HCT116 (cell line): ENCODE measurements at regions not wholly inside any gene's neighbourhood (a gene's known extent, or its start where the extent isn't known, plus 50 kb on each side); places are given as distances from the start of the nearest gene placed in this dataset.

Source experiments
- ATAC-seq: fragments of 200-7000 bp; cut with Tn5 transposase; 2 replicates; pipeline ENCODE4 v1.9.1; 2020; ENCODE audit warnings: mild to moderate bottlenecking, moderate library complexity
- BruUV-seq: library from RNA; stranded (reverse); fragments of 400-500 nt; replicated peaks from 2 replicates; lab custom pipeline; 2021; lab: Mats Ljungman, UMichigan
- CTCF ChIA-PET: fragments of 300-600 bp; sonication (Branson Sonifier 250); formaldehyde crosslinking; loops from one replicate; lab custom pipeline; 2021; ENCODE audit warnings: antibody characterized with exemption; lab: Charles Lee
- POLR2A ChIA-PET: fragments of 300-600, 350-600 bp; sonication (Branson Sonifier 250); formaldehyde crosslinking; loops from one replicate; lab custom pipeline; 2021; ENCODE audit warnings: antibody characterized with exemption; lab: Charles Lee
- RAD21 ChIA-PET, 2 experiments: fragments of 300-600 bp; sonication (Branson Sonifier 250); formaldehyde crosslinking; loops; one replicate each; lab custom pipeline; 2023; ENCODE audit warnings: low total read pairs in 2 of 2; ENCODE audit not compliant: uncharacterized antibody in 2 of 2, unreplicated experiment in 2 of 2, low non-redundant PET in 1 of 2; lab: Charles Lee
- DNase-seq: peaks from one replicate; pipeline ENCODE4 v3.0.0-alpha.2; 2010; ENCODE audit warnings: low read depth, low spot score
- H2AFZ ChIP-seq: fragments of 200-600 bp; shearing (Covaris generic), sonication (generic); 2 replicates; pipeline ENCODE4 v1.6.1; 2017; ENCODE audit warnings: low read depth, mixed run types, mixed read lengths, antibody characterized with exemption, low read length; ENCODE audit not compliant: poor library complexity, severe bottlenecking
- H3K27ac ChIP-seq: 2 replicates; pipeline ENCODE4 v1.5.1; 2012; ENCODE audit warnings: low read depth, low read length
- H3K27me3 ChIP-seq: fragments of 200-600 bp; sonication (generic); 2 replicates; pipeline ENCODE4 v1.6.1; 2016; ENCODE audit warnings: mixed run types, low read length, mixed read lengths; ENCODE audit not compliant: insufficient read depth
- H3K36me3 ChIP-seq, 2 experiments: fragments of 200-500 bp in 1 of 2; fragments of 200-600 bp in 1 of 2; sonication (Bioruptor generic) in 1 of 2; sonication (generic) in 1 of 2; 2 replicates each; pipeline versions ENCODE4 v1.5.1 to v1.6.1; 2014 to 2016; ENCODE audit warnings: low read length in 2 of 2, inconsistent platforms in 1 of 2, mixed read lengths in 1 of 2, mixed run types in 1 of 2; ENCODE audit not compliant: insufficient read depth in 2 of 2, control insufficient read depth in 1 of 2
- H3K4me1 ChIP-seq, 2 experiments: fragments of 200-600 bp in 1 of 2; sonication (generic) in 1 of 2; 2 replicates each; pipeline versions ENCODE4 v1.5.1 to v1.6.1; 2012 to 2017; ENCODE audit warnings: low read length in 2 of 2, inconsistent platforms in 1 of 2, mild to moderate bottlenecking in 1 of 2, mixed read lengths in 1 of 2, mixed run types in 1 of 2, moderate library complexity in 1 of 2; ENCODE audit not compliant: insufficient read depth in 2 of 2, control insufficient read depth in 1 of 2
- H3K4me2 ChIP-seq: fragments of 200-600 bp; sonication (generic); 2 replicates; pipeline ENCODE4 v1.6.1; 2017; ENCODE audit warnings: mixed run types, low read length, mixed read lengths
- H3K4me3 ChIP-seq, 2 experiments: fragments of 200-600 bp in 1 of 2; sonication (generic) in 1 of 2; replicated peaks in 1 of 2; 2 replicates each; pipeline ENCODE4 v1.5.1; 2011 to 2016; ENCODE audit warnings: low read length in 2 of 2, control low read depth in 1 of 2, low read depth in 1 of 2, mild to moderate bottlenecking in 1 of 2, mixed read lengths in 1 of 2, mixed run types in 1 of 2
- H3K79me2 ChIP-seq: fragments of 200-600 bp; sonication (generic); 2 replicates; pipeline ENCODE4 v1.6.1; 2017; ENCODE audit warnings: mild to moderate bottlenecking, mixed run types, low read length, moderate library complexity, mixed read lengths; ENCODE audit not compliant: insufficient read depth
- H3K9ac ChIP-seq: fragments of 200-600 bp; sonication (generic); 2 replicates; pipeline ENCODE4 v1.6.1; 2016; ENCODE audit warnings: low read length, mixed read lengths
- H3K9me2 ChIP-seq: fragments of 200-600 bp; sonication (generic), shearing (Covaris generic); 2 replicates; pipeline ENCODE4 v1.6.1; 2017; ENCODE audit warnings: mixed run types, mild to moderate bottlenecking, moderate library complexity; ENCODE audit not compliant: insufficient read depth
- H3K9me3 ChIP-seq, 2 experiments: fragments of 200-500 bp in 1 of 2; fragments of 200-600 bp in 1 of 2; sonication (Bioruptor generic) in 1 of 2; sonication (generic) in 1 of 2; 2 replicates each; pipeline ENCODE4 v1.6.1; 2014 to 2017; ENCODE audit warnings: low read length in 2 of 2, mixed read lengths in 2 of 2, inconsistent platforms in 1 of 2, low read depth in 1 of 2, mild to moderate bottlenecking in 1 of 2, mixed run types in 1 of 2, moderate library complexity in 1 of 2; ENCODE audit not compliant: control insufficient read depth in 1 of 2, insufficient read depth in 1 of 2
- H4K20me1 ChIP-seq: fragments of 200-600 bp; sonication (generic), shearing (Covaris generic); 2 replicates; pipeline ENCODE4 v1.6.1; 2017; ENCODE audit warnings: mixed run types, mild to moderate bottlenecking, moderate library complexity; ENCODE audit not compliant: insufficient read depth
- ATF3 ChIP-seq: IDR thresholded peaks from 2 replicates; pipeline ENCODE4 v1.6.1; 2012
- CBX3 ChIP-seq: IDR thresholded peaks from 2 replicates; pipeline ENCODE4 v1.6.1; 2012; ENCODE audit warnings: low read depth
- CEBPB ChIP-seq: IDR thresholded peaks from 2 replicates; pipeline ENCODE4 v1.6.1; 2012; ENCODE audit warnings: low read depth
- ELF1 ChIP-seq: IDR thresholded peaks from 2 replicates; pipeline ENCODE4 v1.6.1; 2012; ENCODE audit warnings: low read depth, borderline replicate concordance
- EZH2 ChIP-seq: fragments of 200-600 bp; sonication (generic); IDR thresholded peaks from 2 replicates; pipeline ENCODE4 v1.6.1; 2017; ENCODE audit warnings: antibody characterized with exemption, mixed run types
- EZH2phosphoT487 ChIP-seq: fragments of 200-600 bp; IDR thresholded peaks from 2 replicates; pipeline ENCODE4 v1.6.1; 2018; ENCODE audit warnings: antibody characterized with exemption, borderline replicate concordance
- FOSL1 ChIP-seq: IDR thresholded peaks from 2 replicates; pipeline ENCODE4 v1.6.1; 2012; ENCODE audit warnings: low read depth
- MAX ChIP-seq: IDR thresholded peaks from 2 replicates; pipeline ENCODE4 v1.6.1; 2012
- POLR2A ChIP-seq: IDR thresholded peaks from 2 replicates; pipeline ENCODE4 v1.7.0; 2011; ENCODE audit warnings: borderline replicate concordance; ENCODE audit not compliant: insufficient read depth, insufficient read length; ENCODE audit errors: extremely low read depth
- POLR2AphosphoS5 ChIP-seq: IDR thresholded peaks from 2 replicates; pipeline ENCODE4 v1.6.1; 2011; ENCODE audit warnings: mild to moderate bottlenecking, low read depth, low read length, moderate library complexity
- RAD21 ChIP-seq: IDR thresholded peaks from 2 replicates; pipeline ENCODE4 v1.6.1; 2012; ENCODE audit warnings: low read depth, mild to moderate bottlenecking
- REST ChIP-seq: IDR thresholded peaks from 2 replicates; pipeline ENCODE4 v1.6.1; 2012; ENCODE audit warnings: low read depth
- SIN3A ChIP-seq: IDR thresholded peaks from 2 replicates; pipeline ENCODE4 v1.6.1; 2012; ENCODE audit warnings: low read depth
- SP1 ChIP-seq: IDR thresholded peaks from 2 replicates; pipeline ENCODE4 v1.6.1; 2012; ENCODE audit warnings: low read depth
- TCF7L2 ChIP-seq: IDR thresholded peaks from 2 replicates; pipeline ENCODE4 v1.7.0; 2011; ENCODE audit warnings: borderline replicate concordance, inconsistent platforms; ENCODE audit not compliant: insufficient read depth, insufficient read length; ENCODE audit errors: extremely low read depth
- YY1 ChIP-seq: IDR thresholded peaks from 2 replicates; pipeline ENCODE4 v1.6.1; 2011; ENCODE audit warnings: low read length, low read depth, moderate library complexity, mild to moderate bottlenecking; ENCODE audit not compliant: insufficient replicate concordance; ENCODE audit errors: extremely low read depth
- ZFX ChIP-seq: fragments of 450-650 bp; IDR thresholded peaks from 2 replicates; pipeline ENCODE4 v1.6.1; 2017
- ZNF274 ChIP-seq: fragments of 200-500 bp; sonication (Bioruptor generic); IDR thresholded peaks from 2 replicates; pipeline ENCODE4 v1.6.1; 2014; ENCODE audit warnings: mild to moderate bottlenecking, low read depth, low read length, inconsistent platforms
- intact Hi-C: fragments of 100-400 bp; cut with micrococcal nuclease; formaldehyde crosslinking; loops from 2 replicates; pipeline ENCODE4 v1.10.0; 2022

- DNase-seq (no peak), ATAC-seq (no peak)
- ChIA-PET RAD21 (no interaction called here), CTCF (no interaction called here), POLR2A (no interaction called here)
- no peak overlapping the region for H3K9ac ChIP-seq
- H2AFZ ChIP-seq = no peak overlapping the region
- H3K4me1 ChIP-seq = no peaks in the 10 kb centered on the region
- no peak overlapping the region for H3K4me3 ChIP-seq
- no peak overlapping the region for H3K27ac ChIP-seq
- no TSS peak for BruUV-seq
- H3K4me2 ChIP-seq = no peak overlapping the region
- no peaks in the 10 kb centered on the region for H3K9me2 ChIP-seq
- no peaks in the 10 kb centered on the region for H4K20me1 ChIP-seq
- H3K36me3 ChIP-seq = no peaks in the 10 kb centered on the region
- H3K27me3 ChIP-seq = no peaks in the 10 kb centered on the region
- no peaks in the 10 kb centered on the region for H3K9me3 ChIP-seq
- TF ChIP-seq POLR2A (no peak), ATF3 (no peak), YY1 (no peak), EZH2 (no peak), EZH2phosphoT487 (no peak), MAX (no peak), FOSL1 (no peak)
- intact Hi-C loops = no loop called here
- no peaks in the 10 kb centered on the region for H3K79me2 ChIP-seq
Measured at GRCh38 chr10:5274795-5275194, 78.2 kb downstream of the AKR1C4 start.

- H3K9me2 ChIP-seq = no peaks in the 10 kb centered on the region
- no peaks in the 10 kb centered on the region for H3K36me3 ChIP-seq
- no peaks in the 10 kb centered on the region for H3K27me3 ChIP-seq
- H3K79me2 ChIP-seq = no peaks in the 10 kb centered on the region
- H3K4me1 ChIP-seq = peaks cover 0 to 6% of the 10 kb centered on the region in 2 experiments; a peak in 1 of 4 replicates
- ChIA-PET CTCF (interaction anchor here (1.2 to 2.7 kb wide), 2 partner anchors 431 to 466 kb away, joined by 4 to 18 read pairs; no protein-coding TSS in a partner anchor), RAD21 (no interaction called here), POLR2A (no interaction called here)
- no peaks in the 10 kb centered on the region for H4K20me1 ChIP-seq
- no peak for ATAC-seq
- H3K27ac ChIP-seq = no peak overlapping the region
- no peak overlapping the region for H3K4me2 ChIP-seq
- intact Hi-C loops = loop anchor here (5.0 kb wide), 1 partner anchor 189 kb away; the partner anchor contains the start of gene AKR1C3
- no peak for DNase-seq
- H2AFZ ChIP-seq = no peak overlapping the region
- H3K4me3 ChIP-seq = no peak overlapping the region
- BruUV-seq = no TSS peak
- no peaks in the 10 kb centered on the region for H3K9me3 ChIP-seq
- no peak overlapping the region for H3K9ac ChIP-seq
- TF ChIP-seq ZNF274 = no peak
- no peak for TF ChIP-seq CEBPB
- no peak for TF ChIP-seq FOSL1
- TF ChIP-seq ZFX = no peak
- no peak for TF ChIP-seq RAD21
- no peak for TF ChIP-seq CBX3
- TF ChIP-seq MAX = no peak
- TF ChIP-seq SIN3A = no peak
- TF ChIP-seq EZH2 = no peak
- no peak for TF ChIP-seq REST
- no peak for TF ChIP-seq EZH2phosphoT487
- no peak for TF ChIP-seq SP1
- TF ChIP-seq POLR2AphosphoS5 = no peak
- TF ChIP-seq TCF7L2 = no peak
- no peak for TF ChIP-seq ELF1
- TF ChIP-seq YY1 = no peak
Measured at GRCh38 chr10:5281356-5281755, 83.4 kb upstream of the UCN3 start.
